Heart left ventricle (tissue), 13 donors: ENCODE measurements at regions not wholly inside any gene's neighbourhood (a gene's known extent, or its start where the extent isn't known, plus 50 kb on each side); places are given as distances from the start of the nearest gene placed in this dataset.

ENCODE experiments used
- CTCF ChIP-seq, 12 donors: fragments of 200-600 bp; sonication (generic) in 4 of 12; IDR thresholded peaks; one replicate each; pipeline versions ENCODE4 v1.5.0 to v1.8.0; 2018 to 2022; ENCODE audit warnings: antibody characterized with exemption in 12 of 12, mild to moderate bottlenecking in 5 of 12
- POLR2A ChIP-seq, 2 donors: fragments of 450-650 bp; IDR thresholded peaks; one replicate each; pipeline ENCODE4 v1.6.1; 2017; ENCODE audit warnings: antibody characterized with exemption in 2 of 2, mild to moderate bottlenecking in 2 of 2, moderate library complexity in 2 of 2
- donor health status: ischemic (EF 13 %, LVEDD 7.1; RV severe dilation, severe dysfunction).
- donor health status: DM: no; HTN: yes; CAD: no.
- donor health status: DM: no; HTN: no; CAD: no.
- donor health status: ischemic (EF 25% LVEDD 6.9; RV normal size, moderate dysfunction).
- donor health status: ischemic (EF 25% LVEDD 5.7; RV mildly dilated, moderate dysfunction).
- donor health status: ischemic (EF 35%, LVEDD 5.7; RV mildly dilated, moderate dysfunction).
- donor health status: nonischemic (EF 11% LVEDD 7.7; RV severe dilation, severe dysfunction).
- donor health status: DM: yes; HTN: yes; CAD: no.
- donor health status: PGD.
- donor health status: ischemic (EF 29% LVEDD 5.4; RV normal size, mild dysfunction).
- donor health status: nonischemic (EF 23%, LVEDD 6.1; RV moderate dilation, normal function).

DNA sequence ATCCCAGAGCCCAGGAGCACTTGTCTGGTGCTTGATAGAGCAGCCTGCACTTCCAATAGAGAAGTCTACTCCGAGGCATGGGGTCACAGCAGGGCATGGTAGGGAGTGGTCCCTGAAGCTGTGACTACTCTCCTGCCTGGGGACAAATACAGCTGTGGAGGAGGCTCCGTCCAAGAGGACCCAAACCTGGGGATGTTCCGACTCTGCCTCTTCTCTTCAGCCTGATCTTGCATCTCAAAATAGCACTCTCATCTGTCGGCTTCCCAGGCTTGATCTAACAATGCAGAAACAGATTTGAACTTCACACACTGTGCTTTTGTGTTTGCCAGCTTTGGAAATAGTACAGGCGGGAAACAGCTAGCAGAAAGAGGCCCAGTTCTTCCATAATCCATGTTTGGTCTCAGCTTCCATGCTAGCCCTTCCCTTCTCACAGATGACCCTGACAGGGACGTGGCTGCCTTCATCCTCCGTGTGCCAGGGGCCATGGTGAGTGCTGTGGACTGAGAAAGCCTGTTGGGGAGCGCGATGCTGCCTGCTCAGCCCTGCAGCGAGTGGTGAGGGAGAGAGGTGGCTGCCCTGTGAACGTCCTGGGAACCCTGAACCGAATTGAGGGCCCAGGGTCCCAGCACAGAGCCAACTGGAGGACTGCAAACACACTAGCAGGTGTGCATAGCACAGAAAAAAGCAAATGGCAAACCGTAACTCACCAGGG is 150.3 kb upstream of the GPR12 start:
- TF ChIP-seq CTCF (IDR thresholded peaks at IDR 0.05) (no peak), POLR2A (IDR thresholded peaks at IDR 0.05) (no peak)
